GM21526 (cell line): ENCODE measurements at regions not wholly inside any gene's neighbourhood (a gene's known extent, or its start where the extent isn't known, plus 50 kb on each side); places are given as distances from the start of the nearest gene placed in this dataset.
"Not testable (repeated sequence)": the region's sequence is repeated elsewhere in the genome, so short reads cannot be mapped to it uniquely, and the experiment has no call there.

Source experiments
- ATAC-seq: cut with Tn5 transposase; IDR thresholded peaks from one replicate; pipeline ENCODE4 v1.9.1; 2021; ENCODE audit warnings: moderate library complexity; ENCODE audit not compliant: unreplicated experiment, low FRiP score

GRCh38 chr5:157944938-157945337, 86.0 kb upstream of the CLINT1 start:
- ATAC-seq: no peak

GRCh38 chr5:157944077-157944633, 85.2 kb upstream of the CLINT1 start:
- ATAC-seq: no peak

GRCh38 chr5:157942595-157942994, 83.7 kb upstream of the CLINT1 start:
- no peak for ATAC-seq

GRCh38 chr5:157941616-157942015, 82.7 kb upstream of the CLINT1 start:
- no peak for ATAC-seq

- not testable (repeated sequence) for ATAC-seq
Measured at GRCh38 chr5:157938101-157938500, 79.2 kb upstream of the CLINT1 start.

- ATAC-seq: not testable (repeated sequence)
Measured at GRCh38 chr5:157936776-157937501, 78.0 kb upstream of the CLINT1 start.

GRCh38 chr5:157934600-157934999, 75.7 kb upstream of the CLINT1 start:
- no peak for ATAC-seq

GRCh38 chr5:157933005-157933404, 74.1 kb upstream of the CLINT1 start:
- ATAC-seq: no peak

- no peak for ATAC-seq
Measured at GRCh38 chr5:157930710-157931109, 71.8 kb upstream of the CLINT1 start.

GRCh38 chr5:157926977-157927376, 68.0 kb upstream of the CLINT1 start:
- no peak for ATAC-seq

- ATAC-seq: no peak
Measured at GRCh38 chr5:157925786-157926671, 67.1 kb upstream of the CLINT1 start.

- ATAC-seq: no peak
Measured at GRCh38 chr5:157924931-157925729, 66.2 kb upstream of the CLINT1 start.

GRCh38 chr5:157924490-157924889, 65.5 kb upstream of the CLINT1 start:
- ATAC-seq: no peak

- no peak for ATAC-seq
Measured at GRCh38 chr5:157923765-157924164, 64.8 kb upstream of the CLINT1 start.

- no peak for ATAC-seq
Measured at GRCh38 chr5:157922026-157922425, 63.1 kb upstream of the CLINT1 start.

- ATAC-seq: no peak
Measured at GRCh38 chr5:157920828-157921170, 61.9 kb upstream of the CLINT1 start.

- no peak for ATAC-seq
Measured at GRCh38 chr5:157918811-157919742, 60.1 kb upstream of the CLINT1 start.

GRCh38 chr5:157917899-157918809, 59.2 kb upstream of the CLINT1 start:
- peak; percentile 78 for ATAC-seq

GRCh38 chr5:157917491-157917890, 58.5 kb upstream of the CLINT1 start:
- no peak for ATAC-seq
